IPS-20b (cell line): ENCODE measurements at regions not wholly inside any gene's neighbourhood (a gene's known extent, or its start where the extent isn't known, plus 50 kb on each side); places are given as distances from the start of the nearest gene placed in this dataset.

Experiments used
- H3K27ac ChIP-seq: one replicate; pipeline ENCODE4 v1.5.1; 2013; ENCODE audit warnings: low read length
- H3K27me3 ChIP-seq: 2 replicates; pipeline ENCODE4 v1.6.1; 2013; ENCODE audit warnings: mild to moderate bottlenecking, low read length, inconsistent platforms; ENCODE audit not compliant: insufficient read depth
- H3K36me3 ChIP-seq: 2 replicates; pipeline ENCODE4 v1.6.1; 2013; ENCODE audit warnings: low read depth, mild to moderate bottlenecking, inconsistent platforms, low read length, moderate library complexity; ENCODE audit not compliant: insufficient read depth
- H3K4me1 ChIP-seq: 2 replicates; pipeline ENCODE4 v1.6.1; 2013; ENCODE audit warnings: mild to moderate bottlenecking, control low read depth, inconsistent platforms, low read length, moderate library complexity; ENCODE audit not compliant: insufficient read depth
- H3K4me3 ChIP-seq: 2 replicates; pipeline ENCODE4 v1.5.1; 2013; ENCODE audit warnings: mild to moderate bottlenecking, low read length, inconsistent platforms
- H3K9ac ChIP-seq: 2 replicates; pipeline ENCODE4 v1.6.1; 2013; ENCODE audit warnings: low read depth, mild to moderate bottlenecking, inconsistent platforms, low read length, moderate library complexity
- H3K9me3 ChIP-seq: 2 replicates; pipeline ENCODE4 v1.6.1; 2013; ENCODE audit warnings: mild to moderate bottlenecking, low read depth, low read length, inconsistent platforms; ENCODE audit not compliant: insufficient read depth

GRCh38 chr14:85415015-85415712, 114.8 kb upstream of the FLRT2 start:
- no peak overlapping the region for H3K9ac ChIP-seq
- H3K9me3 ChIP-seq = no peaks in the 10 kb centered on the region
- no peak overlapping the region for H3K4me3 ChIP-seq
- no peaks in the 10 kb centered on the region for H3K36me3 ChIP-seq
- no peak overlapping the region for H3K27ac ChIP-seq
- H3K27me3 ChIP-seq = no peaks in the 10 kb centered on the region
- no peaks in the 10 kb centered on the region for H3K4me1 ChIP-seq

GRCh38 chr14:85416771-85417170, 113.2 kb upstream of the FLRT2 start:
- Histone ChIP-seq H3K4me3 (no peak overlapping the region), H3K27me3 (no peaks in the 10 kb centered on the region), H3K9ac (no peak overlapping the region), H3K4me1 (no peaks in the 10 kb centered on the region), H3K36me3 (no peaks in the 10 kb centered on the region), H3K9me3 (no peaks in the 10 kb centered on the region), H3K27ac (no peak overlapping the region)

- Histone ChIP-seq H3K27ac (no peak overlapping the region), H3K4me3 (no peak overlapping the region), H3K36me3 (no peaks in the 10 kb centered on the region), H3K9me3 (no peaks in the 10 kb centered on the region), H3K27me3 (no peaks in the 10 kb centered on the region), H3K9ac (no peak overlapping the region), H3K4me1 (no peaks in the 10 kb centered on the region)
Measured at GRCh38 chr14:85417396-85417795, 112.5 kb upstream of the FLRT2 start.

- no peaks in the 10 kb centered on the region for H3K9me3 ChIP-seq
- H3K36me3 ChIP-seq = no peaks in the 10 kb centered on the region
- H3K4me1 ChIP-seq = no peaks in the 10 kb centered on the region
- no peak overlapping the region for H3K27ac ChIP-seq
- no peaks in the 10 kb centered on the region for H3K27me3 ChIP-seq
- H3K9ac ChIP-seq = no peak overlapping the region
- no peak overlapping the region for H3K4me3 ChIP-seq
Measured at GRCh38 chr14:85418721-85419120, 111.2 kb upstream of the FLRT2 start.

- Histone ChIP-seq H3K4me3 (no peak overlapping the region), H3K36me3 (no peaks in the 10 kb centered on the region), H3K9ac (no peak overlapping the region), H3K27me3 (no peaks in the 10 kb centered on the region), H3K27ac (no peak overlapping the region), H3K9me3 (no peaks in the 10 kb centered on the region), H3K4me1 (no peaks in the 10 kb centered on the region)
Measured at GRCh38 chr14:85420278-85420677, 109.7 kb upstream of the FLRT2 start.

- no peak overlapping the region for H3K9ac ChIP-seq
- H3K36me3 ChIP-seq = no peaks in the 10 kb centered on the region
- no peaks in the 10 kb centered on the region for H3K27me3 ChIP-seq
- no peaks in the 10 kb centered on the region for H3K9me3 ChIP-seq
- H3K4me1 ChIP-seq = no peaks in the 10 kb centered on the region
- no peak overlapping the region for H3K4me3 ChIP-seq
- H3K27ac ChIP-seq = no peak overlapping the region
Measured at GRCh38 chr14:85420707-85421106, 109.2 kb upstream of the FLRT2 start.

- no peak overlapping the region for H3K27ac ChIP-seq
- no peak overlapping the region for H3K9ac ChIP-seq
- H3K4me3 ChIP-seq = no peak overlapping the region
- no peaks in the 10 kb centered on the region for H3K36me3 ChIP-seq
- H3K27me3 ChIP-seq = no peaks in the 10 kb centered on the region
- H3K9me3 ChIP-seq = no peaks in the 10 kb centered on the region
- H3K4me1 ChIP-seq = no peaks in the 10 kb centered on the region
Measured at GRCh38 chr14:85421186-85421877, 108.6 kb upstream of the FLRT2 start.

GRCh38 chr14:85423889-85424288, 106.1 kb upstream of the FLRT2 start:
- Histone ChIP-seq H3K9me3 (no peaks in the 10 kb centered on the region), H3K9ac (no peak overlapping the region), H3K4me3 (no peak overlapping the region), H3K4me1 (no peaks in the 10 kb centered on the region), H3K27me3 (no peaks in the 10 kb centered on the region), H3K27ac (no peak overlapping the region), H3K36me3 (no peaks in the 10 kb centered on the region)

- no peaks in the 10 kb centered on the region for H3K27me3 ChIP-seq
- no peak overlapping the region for H3K9ac ChIP-seq
- no peak overlapping the region for H3K4me3 ChIP-seq
- no peaks in the 10 kb centered on the region for H3K9me3 ChIP-seq
- no peak overlapping the region for H3K27ac ChIP-seq
- no peaks in the 10 kb centered on the region for H3K36me3 ChIP-seq
- H3K4me1 ChIP-seq = no peaks in the 10 kb centered on the region
Measured at GRCh38 chr14:85425507-85425906, 104.4 kb upstream of the FLRT2 start.

- Histone ChIP-seq H3K4me3 (no peak overlapping the region), H3K27me3 (no peaks in the 10 kb centered on the region), H3K9me3 (no peaks in the 10 kb centered on the region), H3K27ac (no peak overlapping the region), H3K36me3 (no peaks in the 10 kb centered on the region), H3K9ac (no peak overlapping the region), H3K4me1 (no peaks in the 10 kb centered on the region)
Measured at GRCh38 chr14:85426068-85426935, 103.6 kb upstream of the FLRT2 start.

GRCh38 chr14:85428926-85429325, 101.0 kb upstream of the FLRT2 start:
- Histone ChIP-seq H3K4me1 (no peaks in the 10 kb centered on the region), H3K27me3 (no peaks in the 10 kb centered on the region), H3K4me3 (no peak overlapping the region), H3K36me3 (no peaks in the 10 kb centered on the region), H3K9me3 (no peaks in the 10 kb centered on the region), H3K9ac (no peak overlapping the region), H3K27ac (no peak overlapping the region)
